Right lobe of liver (tissue), 4 donors: ENCODE measurements at regions not wholly inside any gene's neighbourhood (a gene's known extent, or its start where the extent isn't known, plus 50 kb on each side); places are given as distances from the start of the nearest gene placed in this dataset.

Experiments used
- CTCF ChIP-seq, 4 donors: fragments of 200-600 bp in 3 of 4; fragments of 450-650 bp in 1 of 4; IDR thresholded peaks; one replicate each; pipeline versions ENCODE4 v1.5.1 to v1.8.0; 2016 to 2022; ENCODE audit warnings: antibody characterized with exemption in 4 of 4, mild to moderate bottlenecking in 2 of 4
- POLR2A ChIP-seq: fragments of 450-650 bp; IDR thresholded peaks from one replicate; pipeline ENCODE4 v1.6.1; 2017; ENCODE audit warnings: antibody characterized with exemption, mild to moderate bottlenecking
- donor health status: DM: no; HTN: no; CAD: no.
- donor health status: DM: no; HTN: no; CAD: no.
- donor health status: DM: no; HTN: yes; CAD: no.

DNA sequence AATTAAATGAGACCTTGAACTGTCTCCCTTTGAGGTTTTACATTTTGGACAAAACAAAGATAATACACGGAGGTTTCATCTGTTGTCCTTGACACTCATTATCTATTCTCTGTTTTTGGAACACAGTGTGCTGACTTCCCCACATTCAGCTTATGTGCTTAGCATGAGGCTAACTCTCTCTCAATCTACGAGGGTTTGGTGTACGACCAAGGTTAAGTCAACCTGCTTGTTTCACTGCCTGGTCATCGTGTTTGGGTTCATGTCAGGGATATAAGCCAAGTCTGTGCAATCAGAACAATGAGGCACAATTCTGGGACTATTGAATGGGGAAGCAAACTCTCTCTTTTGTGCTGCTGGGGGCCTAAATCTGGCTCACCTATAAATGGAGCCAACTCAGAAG lies 328.5 kb upstream of the USP25 start:
- no peak for TF ChIP-seq CTCF (IDR thresholded peaks at IDR 0.05)
- TF ChIP-seq POLR2A, result no peak
